Activated gamma-delta T cell (primary cell): ENCODE measurements at regions not wholly inside any gene's neighbourhood (a gene's known extent, or its start where the extent isn't known, plus 50 kb on each side); places are given as distances from the start of the nearest gene placed in this dataset.
"Not testable (repeated sequence)": the region's sequence is repeated elsewhere in the genome, so short reads cannot be mapped to it uniquely, and the experiment has no call there.

Source experiments
- DNase-seq: peaks from one replicate; lab custom pipeline; 2025; lab: John Stamatoyannopoulos, UW

- not testable (repeated sequence) for DNase-seq
Observed at GRCh38 chr4:135447598-135447997, 1246.0 kb upstream of the PABPC4L start.

GRCh38 chr4:135434936-135435335 is 1233.3 kb upstream of the PABPC4L start:
- DNase-seq = no peak

GRCh38 chr4:135429528-135429927 is 1227.9 kb upstream of the PABPC4L start:
- no peak for DNase-seq

GRCh38 chr4:135418353-135418752 is 1216.8 kb upstream of the PABPC4L start:
- DNase-seq = no peak

GRCh38 chr4:135412213-135412612 is 1210.6 kb upstream of the PABPC4L start:
- DNase-seq = no peak

GRCh38 chr4:135411251-135411650 is 1209.7 kb upstream of the PABPC4L start:
- no peak for DNase-seq

GRCh38 chr4:135409261-135409660 is 1207.7 kb upstream of the PABPC4L start:
- DNase-seq = not testable (repeated sequence)

- no peak for DNase-seq
Observed at GRCh38 chr4:135408109-135408508, 1206.5 kb upstream of the PABPC4L start.

- not testable (repeated sequence) for DNase-seq
Observed at GRCh38 chr4:135406597-135406996, 1205.0 kb upstream of the PABPC4L start.

- no peak for DNase-seq
Observed at GRCh38 chr4:135385830-135386581, 1184.4 kb upstream of the PABPC4L start.

- DNase-seq = no peak
Observed at GRCh38 chr4:135383356-135384288, 1182.0 kb upstream of the PABPC4L start.

GRCh38 chr4:135382280-135382959 is 1180.8 kb upstream of the PABPC4L start:
- DNase-seq = no peak

- no peak for DNase-seq
Observed at GRCh38 chr4:135372131-135372530, 1170.5 kb upstream of the PABPC4L start.

- DNase-seq = no peak
Observed at GRCh38 chr4:135371137-135371536, 1169.5 kb upstream of the PABPC4L start.

GRCh38 chr4:135368831-135369230 is 1167.2 kb upstream of the PABPC4L start:
- DNase-seq = no peak

GRCh38 chr4:135365065-135365464 is 1163.5 kb upstream of the PABPC4L start:
- DNase-seq = no peak

GRCh38 chr4:135359128-135359527 is 1157.5 kb upstream of the PABPC4L start:
- no peak for DNase-seq

- no peak for DNase-seq
Observed at GRCh38 chr4:135357091-135357490, 1155.5 kb upstream of the PABPC4L start.

- DNase-seq = no peak
Observed at GRCh38 chr4:135354876-135355275, 1153.3 kb upstream of the PABPC4L start.

- DNase-seq = no peak
Observed at GRCh38 chr4:135353008-135353407, 1151.4 kb upstream of the PABPC4L start.

- DNase-seq = no peak
Observed at GRCh38 chr4:135344492-135344891, 1142.9 kb upstream of the PABPC4L start.

GRCh38 chr4:135338181-135338580 is 1136.6 kb upstream of the PABPC4L start:
- no peak for DNase-seq
